HepG2 (cell line): ENCODE measurements at regions not wholly inside any gene's neighbourhood (a gene's known extent, or its start where the extent isn't known, plus 50 kb on each side); places are given as distances from the start of the nearest gene placed in this dataset.
"Not testable (repeated sequence)": the region's sequence is repeated elsewhere in the genome, so short reads cannot be mapped to it uniquely, and the experiment has no call there.

Experiments used
- ATAC-seq: fragments of 200-7000 bp; cut with Tn5 transposase; 3 replicates; pipeline ENCODE4 v1.9.1; 2020; ENCODE audit warnings: mild to moderate bottlenecking, moderate library complexity
- BruUV-seq: library from RNA; stranded (reverse); fragments of 400-500 nt; replicated peaks from 2 replicates; lab custom pipeline; 2021; lab: Mats Ljungman, UMichigan
- CTCF ChIA-PET: fragments of 300-600 bp; formaldehyde crosslinking; extraction: SDS; loops from one replicate; lab custom pipeline; 2021; ENCODE audit warnings: low total read pairs, inconsistent platforms, low intra/inter-chr PET ratio; lab: Yijun Ruan, JAX
- POLR2A ChIA-PET: fragments of 350-600 bp; sonication (Branson Sonifier 250); formaldehyde crosslinking; loops from one replicate; lab custom pipeline; 2020; ENCODE audit warnings: antibody characterized with exemption, inconsistent platforms; lab: Yijun Ruan, JAX
- DNase-seq: peaks from one replicate; pipeline ENCODE4 v3.0.0-alpha.2; 2015; ENCODE audit warnings: low spot score
- FAIRE-seq: peaks from 3 replicates; lab custom pipeline; 2011; peaks lifted over from hg19 to GRCh38; lab: Jason Lieb, UNC
- H2AFZ ChIP-seq: one replicate; pipeline ENCODE4 v1.6.1; 2011; ENCODE audit warnings: low read length, inconsistent platforms
- H3K27ac ChIP-seq: fragments of 300-600 bp; 3 replicates; pipeline ENCODE4 v1.8.0; 2011; ENCODE audit warnings: mixed run types, mild to moderate bottlenecking, mixed read lengths, low read length, inconsistent platforms; ENCODE audit not compliant: insufficient read depth; ENCODE audit errors: extremely low read length
- H3K27me3 ChIP-seq, 2 experiments: fragments of 200-600 bp in 1 of 2; 2 replicates in 1 of 2; 3 replicates in 1 of 2; pipeline versions ENCODE4 v1.6.0 to v1.8.0; 2011; ENCODE audit warnings: low read length in 2 of 2, mild to moderate bottlenecking in 2 of 2, moderate library complexity in 2 of 2, inconsistent platforms in 1 of 2; ENCODE audit not compliant: insufficient read depth in 2 of 2, control insufficient read depth in 1 of 2
- H3K36me3 ChIP-seq, 2 experiments: fragments of 200-600 bp in 1 of 2; replicated peaks in 1 of 2; 2 replicates in 1 of 2; 3 replicates in 1 of 2; pipeline versions ENCODE4 v1.5.1 to v1.8.0; 2011; ENCODE audit warnings: low read length in 2 of 2, inconsistent platforms in 1 of 2; ENCODE audit not compliant: insufficient read depth in 2 of 2, control insufficient read depth in 1 of 2
- H3K4me1 ChIP-seq: 2 replicates; pipeline ENCODE4 v1.5.1; 2012; ENCODE audit warnings: low read length, inconsistent platforms; ENCODE audit not compliant: insufficient read depth
- H3K4me2 ChIP-seq: 2 replicates; pipeline ENCODE4 v1.6.0; 2011; ENCODE audit warnings: low read depth, low read length, inconsistent platforms
- H3K4me3 ChIP-seq, 3 experiments: fragments of 200-600 bp in 1 of 3; sonication (generic), shearing (Covaris generic) in 1 of 3; replicated peaks in 1 of 3; 2 replicates each; pipeline ENCODE4 v1.5.1; 2011 to 2016; ENCODE audit warnings: low read length in 3 of 3, inconsistent platforms in 2 of 3, low read depth in 2 of 3, mild to moderate bottlenecking in 2 of 3, control low read depth in 1 of 3, mixed read lengths in 1 of 3; ENCODE audit not compliant: insufficient read depth in 1 of 3
- H3K79me2 ChIP-seq: one replicate; pipeline ENCODE4 v1.6.1; 2011; ENCODE audit warnings: low read length, inconsistent platforms; ENCODE audit not compliant: insufficient read depth
- H3K9ac ChIP-seq: 2 replicates; pipeline ENCODE4 v1.6.0; 2011; ENCODE audit warnings: mild to moderate bottlenecking, low read depth, low read length, inconsistent platforms; ENCODE audit not compliant: insufficient read depth
- H3K9me3 ChIP-seq: 2 replicates; pipeline ENCODE4 v1.5.1; 2012; ENCODE audit warnings: mild to moderate bottlenecking, low read length
- H4K20me1 ChIP-seq: 2 replicates; pipeline ENCODE4 v1.6.0; 2011; ENCODE audit warnings: inconsistent platforms, mild to moderate bottlenecking, low read length, moderate library complexity; ENCODE audit not compliant: insufficient read depth
- FOXP4 ChIP-seq: sonication (generic); formaldehyde crosslinking; IDR thresholded peaks from 2 replicates; pipeline ENCODE4 v1.4.0; 2020; ENCODE audit warnings: missing genetic modification reagents
- HMG20B ChIP-seq: conservative IDR thresholded peaks from 2 replicates; pipeline ENCODE4 v1.6.1; 2016; ENCODE audit warnings: missing genetic modification reagents, missing compliant biosample characterization
- MAZ ChIP-seq, 2 experiments: sonication (generic) in 1 of 2; formaldehyde crosslinking in 1 of 2; IDR thresholded peaks; 2 replicates each; pipeline versions ENCODE4 v1.5.0 to v1.6.1; 2012 to 2020; ENCODE audit warnings: low read depth in 2 of 2, mild to moderate bottlenecking in 2 of 2, borderline replicate concordance in 1 of 2, improper control_type of control experiment in 1 of 2, low read length in 1 of 2, missing genetic modification reagents in 1 of 2, moderate library complexity in 1 of 2
- MTF2 ChIP-seq: sonication (generic); formaldehyde crosslinking; IDR thresholded peaks from 2 replicates; pipeline ENCODE4 v1.5.0; 2020; ENCODE audit warnings: missing genetic modification reagents, borderline replicate concordance
- NFKBIZ ChIP-seq: IDR thresholded peaks from 2 replicates; pipeline ENCODE4 v1.6.1; 2018; ENCODE audit warnings: missing genetic modification reagents, missing compliant biosample characterization
- PHF8 ChIP-seq: sonication (generic); formaldehyde crosslinking; IDR thresholded peaks from 2 replicates; pipeline ENCODE4 v1.5.0; 2020; ENCODE audit warnings: missing genetic modification reagents
- PTBP1 ChIP-seq: fragments of 200-400 bp; formaldehyde crosslinking; IDR thresholded peaks from 2 replicates; pipeline ENCODE4 v1.6.1; 2018; ENCODE audit warnings: low read length, low read depth; ENCODE audit not compliant: poor library complexity, severe bottlenecking
- SMAD1 ChIP-seq: sonication (generic); formaldehyde crosslinking; IDR thresholded peaks from 2 replicates; pipeline ENCODE4 v1.4.0; 2020; ENCODE audit warnings: missing genetic modification reagents, low read depth, mild to moderate bottlenecking, borderline replicate concordance
- ZBTB3 ChIP-seq: sonication (generic); formaldehyde crosslinking; IDR thresholded peaks from 2 replicates; pipeline ENCODE4 v1.4.0; 2020; ENCODE audit warnings: low read depth, mild to moderate bottlenecking, moderate library complexity, missing genetic modification reagents, borderline replicate concordance
- ZFX ChIP-seq: sonication (generic); formaldehyde crosslinking; IDR thresholded peaks from 2 replicates; pipeline ENCODE4 v1.4.0; 2020; ENCODE audit warnings: mild to moderate bottlenecking, low read depth, missing genetic modification reagents, moderate library complexity
- ZNF496 ChIP-seq: sonication (generic); formaldehyde crosslinking; IDR thresholded peaks from 2 replicates; pipeline ENCODE4 v1.8.1; 2023; ENCODE audit warnings: mild to moderate bottlenecking, moderate library complexity, missing genetic modification reagents; ENCODE audit not compliant: insufficient replicate concordance
- WGBS: methylation state at CpG from one replicate; pipeline ENCODE4 v1.1.6; 2017; ENCODE audit warnings: low lambda C conversion rate; 5-methylcytosine and 5-hydroxymethylcytosine counted together
- in situ Hi-C: cut with HindIII; loops from 2 replicates; pipeline ENCODE4 v1.10.0; 2017; ENCODE audit warnings: low pct_unique_long_range_greater_than_20kb; ENCODE audit not compliant: extremely low pct_ligation_motif_present
- intact Hi-C: fragments of 100-400 bp; cut with micrococcal nuclease; formaldehyde crosslinking; loops from one replicate; pipeline ENCODE4 v1.10.0; 2022; ENCODE audit not compliant: unreplicated experiment
- TF ChIP-seq, protein P1 (sequence below): sonication (generic); formaldehyde crosslinking; IDR thresholded peaks from 2 replicates; pipeline ENCODE4 v1.4.0; 2020; ENCODE audit warnings: mild to moderate bottlenecking, missing genetic modification reagents

- H3K27ac ChIP-seq, H3K9me3 ChIP-seq, ATAC-seq, BruUV-seq, H2AFZ ChIP-seq, H3K9ac ChIP-seq, intact Hi-C loops, CTCF ChIA-PET, FAIRE-seq, DNase-seq, POLR2A ChIA-PET, H4K20me1 ChIP-seq, H3K4me2 ChIP-seq, H3K79me2 ChIP-seq, H3K4me3 ChIP-seq, H3K36me3 ChIP-seq, in situ Hi-C loops: not testable (repeated sequence)
- WGBS = 84% methylated on average over 47 of the region's 54 CpGs
- H3K4me1 ChIP-seq = peaks cover 29% of the 10 kb centered on the region
- H3K27me3 ChIP-seq = peaks cover 4 to 34% of the 10 kb centered on the region in 2 experiments; a peak in 3 of 5 replicates
Observed at GRCh38 chr6:6745637-6746332, 157.3 kb downstream of the LY86 start.

DNA sequence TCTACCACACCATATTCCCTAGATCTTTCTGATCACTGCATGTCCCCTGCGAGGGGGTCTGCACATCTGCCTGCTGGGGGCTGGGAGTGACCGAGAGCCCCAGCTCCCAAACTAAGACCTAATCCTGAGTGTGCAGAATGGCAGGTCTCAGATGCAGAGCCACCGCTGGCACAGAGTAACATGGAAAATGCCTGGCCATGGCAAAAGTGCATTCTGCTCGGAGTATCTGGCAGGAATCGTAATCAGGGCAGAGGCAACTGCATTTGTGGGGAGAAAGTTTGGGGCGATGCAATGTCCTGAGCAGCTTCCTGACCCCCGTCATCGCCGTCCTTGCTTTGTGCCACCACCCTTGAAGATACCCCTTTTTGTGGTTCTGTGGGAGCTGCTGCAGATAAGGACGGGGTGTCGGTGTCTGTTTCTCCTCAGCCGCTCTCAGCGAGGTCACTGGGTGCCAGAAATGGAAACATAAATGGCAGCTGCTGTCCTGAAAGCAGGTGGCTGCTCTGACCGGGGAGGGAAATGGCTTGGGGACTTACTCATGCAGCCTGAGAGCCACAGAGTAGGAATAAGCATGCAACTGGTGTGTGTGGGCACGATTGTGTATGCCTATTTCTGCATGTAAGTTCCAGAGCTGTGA lies 157.9 kb downstream of the LY86 start:
- ChIA-PET POLR2A (no interaction called here), CTCF (no interaction called here)
- TF ChIP-seq ZBTB3 (no peak), PTBP1 (no peak), MTF2 (CRISPR knock-in tag) (no peak), FOXP4 (CRISPR knock-in tag) (no peak), SMAD1 (CRISPR knock-in tag) (no peak), ZNF496 (CRISPR knock-in tag) (no peak), PHF8 (CRISPR knock-in tag) (no peak), ZFX (CRISPR knock-in tag) (no peak), NFKBIZ (CRISPR knock-in tag) (no peak), HMG20B (CRISPR knock-in tag) (no peak), MAZ (IDR thresholded peaks at IDR 0.05; ENCODE audit: borderline replicate concordance, low read depth, low read length) (no peak), MAZ (CRISPR knock-in tag; IDR thresholded peaks at IDR 0.05; ENCODE audit: low read depth) (no peak)
- TF ChIP-seq, protein P1, sequence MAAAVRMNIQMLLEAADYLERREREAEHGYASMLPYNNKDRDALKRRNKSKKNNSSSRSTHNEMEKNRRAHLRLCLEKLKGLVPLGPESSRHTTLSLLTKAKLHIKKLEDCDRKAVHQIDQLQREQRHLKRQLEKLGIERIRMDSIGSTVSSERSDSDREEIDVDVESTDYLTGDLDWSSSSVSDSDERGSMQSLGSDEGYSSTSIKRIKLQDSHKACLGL = no peak

More for the DNA sequence above, 157.9 kb downstream of the LY86 start:
- H3K27ac ChIP-seq = no peak overlapping the region
- WGBS = 40% methylated on average over 15 of the region's 15 CpGs
- no peaks in the 10 kb centered on the region for H3K36me3 ChIP-seq
- intact Hi-C loops (no loop called here), in situ Hi-C loops (no loop called here)
- no peak overlapping the region for H3K4me3 ChIP-seq
- no peak for DNase-seq
- peaks cover 4 to 36% of the 10 kb centered on the region in 2 experiments; a peak in 3 of 5 replicates for H3K27me3 ChIP-seq
- H4K20me1 ChIP-seq = no peaks in the 10 kb centered on the region
- H3K9ac ChIP-seq = no peak overlapping the region
- no TSS peak for BruUV-seq
- no peak overlapping the region for H3K4me2 ChIP-seq
- H2AFZ ChIP-seq = no peak overlapping the region
- H3K79me2 ChIP-seq = no peaks in the 10 kb centered on the region
- H3K4me1 ChIP-seq = peaks cover 34% of the 10 kb centered on the region
- no peaks in the 10 kb centered on the region for H3K9me3 ChIP-seq
- no peak for FAIRE-seq
- no peak for ATAC-seq
